H1 (cell line): ENCODE measurements at regions not wholly inside any gene's neighbourhood (a gene's known extent, or its start where the extent isn't known, plus 50 kb on each side); places are given as distances from the start of the nearest gene placed in this dataset.

Source experiments
- MAX ChIP-seq: IDR thresholded peaks from 2 replicates; pipeline ENCODE4 v1.6.1; 2012; ENCODE audit warnings: inconsistent platforms
- RAD21 ChIP-seq, 2 experiments: IDR thresholded peaks in 1 of 2; conservative IDR thresholded peaks in 1 of 2; 2 replicates each; pipeline ENCODE4 v1.6.1; 2011; ENCODE audit warnings: low read depth in 2 of 2, low read length in 2 of 2, improper control_type of control experiment in 1 of 2, inconsistent platforms in 1 of 2, mild to moderate bottlenecking in 1 of 2, moderate library complexity in 1 of 2
- RBBP5 ChIP-seq: IDR thresholded peaks from 2 replicates; pipeline ENCODE4 v1.7.1; 2012; ENCODE audit warnings: low read depth, mild to moderate bottlenecking, inconsistent platforms, low read length, moderate library complexity, borderline replicate concordance

- TF ChIP-seq RBBP5 (peak; percentile 100), RAD21 (IDR thresholded peaks at IDR 0.05 in 1 of 2, conservative IDR thresholded peaks at IDR 0.05 in 1 of 2; ENCODE audit: low read depth in 2 of 2, low read length in 2 of 2) (peak; percentile 11 to 12; a peak in 2 of 4 replicates), MAX (peak; percentile 81)
- TF ChIP-seq, all 59 proteins: peak for 16
Measured at GRCh38 chr11:116687458-116688201, 85.2 kb downstream of the BUD13 start (continued).
